ENCODE measurements at regions not wholly inside any gene's neighbourhood (a gene's known extent, or its start where the extent isn't known, plus 50 kb on each side); places are given as distances from the start of the nearest gene placed in this dataset.

- Histone ChIP-seq H3K27me3 (no peaks in the 10 kb centered on the region), H3K4me1 (no peaks in the 10 kb centered on the region), H3K9me3 (no peaks in the 10 kb centered on the region), H3K27ac (no peak overlapping the region), H3K36me3 (no peaks in the 10 kb centered on the region), H3K4me3 (no peak overlapping the region)
- intact Hi-C loops (cut with DNase I): no loop called here
- no peak for DNase-seq
- TF ChIP-seq CTCF (IDR thresholded peaks at IDR 0.05) (no peak), POLR2AphosphoS5 (IDR thresholded peaks at IDR 0.05) (no peak), POLR2A (IDR thresholded peaks at IDR 0.05) (no peak), EP300 (IDR thresholded peaks at IDR 0.05) (no peak)
Measured at GRCh38 chr3:157660847-157661246, 157.6 kb upstream of the VEPH1 start.

- TF ChIP-seq CTCF (IDR thresholded peaks at IDR 0.05) (no peak), POLR2A (IDR thresholded peaks at IDR 0.05) (no peak), POLR2AphosphoS5 (IDR thresholded peaks at IDR 0.05) (no peak), EP300 (IDR thresholded peaks at IDR 0.05) (no peak)
- DNase-seq: no peak
- Histone ChIP-seq H3K4me3 (no peak overlapping the region), H3K27ac (no peak overlapping the region), H3K27me3 (no peaks in the 10 kb centered on the region), H3K4me1 (no peaks in the 10 kb centered on the region), H3K9me3 (no peaks in the 10 kb centered on the region), H3K36me3 (no peaks in the 10 kb centered on the region)
- intact Hi-C loops (cut with DNase I): no loop called here
- 92 to 95% methylated on average over 2 of the region's 2 CpGs for WGBS, 2 donors
Measured at GRCh38 chr3:157652366-157652765, 149.2 kb upstream of the VEPH1 start.

- TF ChIP-seq POLR2A (IDR thresholded peaks at IDR 0.05): no peak
- TF ChIP-seq CTCF (IDR thresholded peaks at IDR 0.05): no peak
- TF ChIP-seq POLR2AphosphoS5 (IDR thresholded peaks at IDR 0.05): no peak
- TF ChIP-seq EP300 (IDR thresholded peaks at IDR 0.05): no peak
- intact Hi-C loops (cut with DNase I): no loop called here
- Histone ChIP-seq H3K4me3 (no peak overlapping the region), H3K27me3 (no peaks in the 10 kb centered on the region), H3K27ac (no peak overlapping the region), H3K4me1 (no peaks in the 10 kb centered on the region), H3K36me3 (no peaks in the 10 kb centered on the region), H3K9me3 (no peaks in the 10 kb centered on the region)
- WGBS, 2 donors: 37 to 73% methylated on average over 1 of the region's 1 CpG
- DNase-seq: no peak
Measured at GRCh38 chr3:157650699-157651098, 147.5 kb upstream of the VEPH1 start.

GRCh38 chr3:157650172-157650571 is 147.0 kb upstream of the VEPH1 start:
- 42 to 64% methylated on average over 1 of the region's 1 CpG for WGBS, 2 donors
- no peaks in the 10 kb centered on the region for H3K9me3 ChIP-seq
- no peaks in the 10 kb centered on the region for H3K4me1 ChIP-seq
- no peak overlapping the region for H3K27ac ChIP-seq
- no peaks in the 10 kb centered on the region for H3K36me3 ChIP-seq
- intact Hi-C loops (cut with DNase I): no loop called here
- DNase-seq: no peak
- no peak overlapping the region for H3K4me3 ChIP-seq
- H3K27me3 ChIP-seq: no peaks in the 10 kb centered on the region
- TF ChIP-seq POLR2AphosphoS5 (IDR thresholded peaks at IDR 0.05) (no peak), POLR2A (IDR thresholded peaks at IDR 0.05) (no peak), CTCF (IDR thresholded peaks at IDR 0.05) (no peak), EP300 (IDR thresholded peaks at IDR 0.05) (no peak)

GRCh38 chr3:157649511-157649910 is 146.3 kb upstream of the VEPH1 start:
- H3K36me3 ChIP-seq: no peaks in the 10 kb centered on the region
- H3K9me3 ChIP-seq: no peaks in the 10 kb centered on the region
- intact Hi-C loops (cut with DNase I): no loop called here
- TF ChIP-seq EP300 (IDR thresholded peaks at IDR 0.05) (no peak), CTCF (IDR thresholded peaks at IDR 0.05) (no peak), POLR2A (IDR thresholded peaks at IDR 0.05) (no peak), POLR2AphosphoS5 (IDR thresholded peaks at IDR 0.05) (no peak)
- H3K27me3 ChIP-seq: no peaks in the 10 kb centered on the region
- DNase-seq: no peak
- no peak overlapping the region for H3K27ac ChIP-seq
- 68 to 86% methylated on average over 1 of the region's 1 CpG for WGBS, 2 donors
- no peaks in the 10 kb centered on the region for H3K4me1 ChIP-seq
- no peak overlapping the region for H3K4me3 ChIP-seq

Data from sigmoid colon (tissue), 6 donors.